Activated T-cell treated with anti-CD3 and anti-CD28 coated beads, Interleukin-2, amount 50 U/mL, for 1 hour (primary cell): ENCODE measurements at regions not wholly inside any gene's neighbourhood (a gene's known extent, or its start where the extent isn't known, plus 50 kb on each side); places are given as distances from the start of the nearest gene placed in this dataset.

Source experiments
- DNase-seq: peaks from one replicate; pipeline ENCODE4 v3.0.0-alpha.2; 2020

- no peak for DNase-seq
Measured at GRCh38 chr12:4089956-4090355, 183.6 kb upstream of the CCND2 start.

DNA sequence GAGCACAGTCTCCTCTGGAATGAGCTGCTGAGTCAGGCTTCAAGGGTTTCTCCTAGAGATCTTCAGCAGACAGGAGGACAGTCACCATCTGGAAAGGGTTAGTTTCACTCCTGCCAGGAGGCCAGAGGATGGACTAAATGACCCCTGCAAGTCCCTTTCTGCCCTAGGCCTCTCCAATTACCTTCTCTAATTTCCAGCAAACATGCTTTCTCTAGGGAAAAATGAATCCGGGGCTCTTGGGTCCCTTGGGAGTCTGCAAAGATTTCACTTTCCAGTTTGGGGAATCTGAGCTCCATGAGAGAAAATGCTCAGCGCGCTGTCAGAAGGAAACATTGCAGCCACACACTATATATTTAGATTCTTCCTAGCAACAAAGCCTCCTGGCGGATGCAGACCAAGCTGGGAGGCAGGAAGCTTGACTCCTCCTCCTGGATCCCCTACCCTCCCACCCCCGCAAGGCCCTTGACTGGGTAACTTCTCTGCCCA, 184.4 kb upstream of the CCND2 start:
- DNase-seq = no peak

DNA sequence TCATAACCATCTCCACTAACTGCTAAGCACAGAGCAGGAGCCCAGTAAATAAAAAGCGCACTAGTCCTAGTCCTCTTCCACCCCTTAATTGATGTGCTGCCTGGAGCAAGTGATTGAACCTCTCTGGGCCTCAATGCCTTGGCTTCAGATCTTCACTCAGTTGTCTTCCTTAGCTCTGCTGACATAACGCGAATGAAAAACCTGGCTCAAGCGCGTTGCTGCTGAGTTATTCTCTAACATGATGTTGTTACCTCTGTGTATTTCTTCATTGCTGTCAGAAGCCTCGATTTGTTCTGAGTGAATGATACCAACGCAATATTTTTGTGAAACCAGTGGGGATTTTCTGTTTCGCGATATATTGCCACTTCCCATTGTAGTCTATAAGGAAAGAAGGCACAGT, 185.1 kb upstream of the CCND2 start:
- no peak for DNase-seq

- no peak for DNase-seq
Measured at GRCh38 chr12:4086481-4086880, 187.1 kb upstream of the CCND2 start.

DNA sequence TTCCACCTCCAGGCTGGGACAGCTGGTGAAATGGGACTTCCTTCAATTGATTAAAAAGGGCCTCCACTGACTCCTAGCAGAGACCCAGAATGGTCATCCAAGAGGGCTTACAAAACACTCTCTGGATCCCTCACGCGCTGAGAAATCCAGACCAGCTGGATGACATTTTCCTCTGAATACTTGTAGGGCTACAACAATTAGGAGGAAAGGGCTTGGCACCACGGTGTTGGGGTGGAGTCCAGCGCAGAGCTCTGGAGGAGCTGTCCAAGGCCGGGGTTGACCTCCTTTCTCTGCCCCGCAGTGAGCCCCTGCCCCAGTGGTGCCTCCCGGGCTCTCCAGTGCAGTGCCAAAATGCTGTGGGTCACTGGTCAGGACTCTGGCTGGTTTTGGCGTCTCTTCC, 189.0 kb upstream of the CCND2 start:
- no peak for DNase-seq

- DNase-seq = no peak
Measured at GRCh38 chr12:4082809-4083403, 190.7 kb upstream of the CCND2 start.

GRCh38 chr12:4080213-4080612, 193.3 kb upstream of the CCND2 start:
- no peak for DNase-seq

GRCh38 chr12:4074129-4074528, 199.4 kb upstream of the CCND2 start:
- DNase-seq = no peak

GRCh38 chr12:4069670-4070010, 196.4 kb upstream of the PARP11 start:
- DNase-seq = no peak

DNA sequence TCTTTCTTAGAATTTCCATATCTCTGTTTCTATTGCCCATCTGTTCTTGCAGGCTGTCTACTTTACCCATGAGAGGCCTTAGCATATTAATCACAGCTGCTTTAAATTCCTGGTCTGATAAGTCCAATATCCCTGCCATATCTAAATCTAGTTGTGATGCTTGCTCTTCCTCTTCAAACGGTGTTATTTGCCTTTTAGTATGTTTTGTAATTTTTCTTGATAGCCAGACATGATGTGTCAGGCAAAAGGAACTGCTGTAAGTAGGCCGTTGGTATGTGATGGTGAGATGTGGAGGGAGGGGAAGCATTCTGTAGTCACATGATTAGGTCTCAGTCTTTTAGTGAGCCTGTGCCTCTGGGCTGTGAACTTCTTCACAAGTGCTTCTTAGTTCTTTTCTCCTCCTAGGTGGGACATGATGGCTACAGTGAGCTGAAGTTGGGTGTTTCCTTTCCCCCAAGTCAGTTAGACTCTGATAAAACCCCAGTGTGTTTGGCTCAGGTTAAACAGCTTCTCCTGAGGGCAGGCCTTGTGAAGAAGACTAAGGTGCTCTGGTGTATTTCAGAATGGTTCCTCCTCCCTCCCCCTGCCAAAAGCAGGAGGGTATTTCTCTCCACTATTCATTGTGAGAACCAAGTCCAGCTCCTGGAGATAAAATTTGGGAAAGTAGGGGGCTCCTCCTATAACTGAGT, 195.9 kb upstream of the PARP11 start:
- no peak for DNase-seq

GRCh38 chr12:4064008-4064407, 190.8 kb upstream of the PARP11 start:
- DNase-seq = no peak

DNA sequence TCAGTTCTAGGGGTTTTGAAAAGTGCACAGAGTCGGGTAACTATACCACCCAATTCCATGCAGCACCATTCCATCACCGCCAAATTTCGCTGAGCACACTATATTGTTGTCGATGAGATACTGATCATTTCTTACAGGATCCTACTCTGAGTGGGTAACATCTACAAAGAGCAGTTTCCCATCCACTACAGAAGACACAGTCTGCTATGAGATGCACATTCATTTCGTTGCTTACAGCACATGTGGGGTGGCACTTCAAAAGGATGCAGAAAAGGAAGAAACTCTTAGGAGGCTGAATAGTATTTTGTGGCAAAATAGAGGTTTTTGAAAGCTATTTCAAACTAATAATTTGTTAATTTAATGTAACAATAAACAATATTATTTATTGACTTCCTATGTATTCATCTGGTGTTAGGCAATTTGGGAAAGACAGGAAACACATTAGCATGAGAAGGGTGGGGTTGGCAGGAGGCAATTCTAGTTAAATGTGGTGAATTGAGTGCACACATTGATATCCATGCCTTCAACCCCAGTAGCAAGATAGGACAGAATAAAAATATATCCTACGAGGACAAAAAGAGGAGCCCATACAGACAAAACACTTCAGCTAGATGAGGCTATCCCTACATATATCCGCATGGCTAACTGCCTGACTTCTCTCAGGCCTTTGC, 186.8 kb upstream of the PARP11 start:
- DNase-seq = no peak

- no peak for DNase-seq
Measured at GRCh38 chr12:4056910-4057845, 184.0 kb upstream of the PARP11 start.

DNA sequence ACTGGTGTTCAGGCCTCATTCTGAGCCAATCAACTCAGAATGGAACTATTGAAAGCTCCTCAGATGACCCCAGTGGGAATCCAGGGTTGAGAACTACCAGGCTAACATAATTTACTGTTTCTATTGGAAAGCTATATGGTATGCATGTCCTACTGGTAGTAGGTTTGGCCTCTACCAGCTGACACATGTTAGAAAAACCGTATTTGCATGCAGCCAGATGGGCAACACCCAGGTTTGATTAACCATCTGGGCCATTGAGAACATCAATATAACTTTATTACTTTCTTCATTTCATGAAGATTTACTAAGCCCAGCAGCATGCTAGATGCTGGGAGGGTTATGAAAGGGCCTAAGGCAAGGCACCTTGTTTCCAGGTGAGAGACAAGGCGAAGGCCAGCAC, 181.4 kb upstream of the PARP11 start:
- no peak for DNase-seq

GRCh38 chr12:4052691-4053090, 179.5 kb upstream of the PARP11 start:
- DNase-seq = no peak

DNA sequence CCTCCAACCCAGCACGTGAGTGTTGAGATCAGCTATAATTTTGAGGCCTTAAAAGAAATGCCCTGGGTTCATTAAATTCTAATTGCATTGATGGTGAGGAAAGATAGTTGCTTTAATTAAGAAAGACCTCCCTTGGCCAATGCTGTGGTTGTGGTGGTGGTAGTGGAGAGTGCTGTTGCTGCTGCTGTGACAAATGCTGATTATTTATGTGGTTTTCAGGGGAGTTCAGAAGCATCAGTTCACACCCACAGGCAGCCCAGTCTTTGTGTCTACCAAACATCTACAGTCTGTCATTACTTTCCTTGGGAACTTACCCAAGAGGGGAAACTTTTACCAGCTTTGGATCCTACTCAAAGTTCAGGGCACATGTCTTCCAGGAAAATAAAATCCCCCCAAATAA, 178.4 kb upstream of the PARP11 start:
- no peak for DNase-seq

- no peak for DNase-seq
Measured at GRCh38 chr12:4050340-4050739, 177.1 kb upstream of the PARP11 start.

GRCh38 chr12:4049298-4050080, 176.3 kb upstream of the PARP11 start:
- DNase-seq = no peak

- DNase-seq = no peak
Measured at GRCh38 chr12:4047421-4047820, 174.2 kb upstream of the PARP11 start.

GRCh38 chr12:4046495-4046840, 173.3 kb upstream of the PARP11 start:
- DNase-seq = no peak

- DNase-seq = no peak
Measured at GRCh38 chr12:4045786-4046494, 172.7 kb upstream of the PARP11 start.
